ENCODE measurements at regions not wholly inside any gene's neighbourhood (a gene's known extent, or its start where the extent isn't known, plus 50 kb on each side); places are given as distances from the start of the nearest gene placed in this dataset.

- 24 to 36% methylated on average over 4 of the region's 4 CpGs for WGBS, 2 donors
- Histone ChIP-seq H3K4me1 (ENCODE audit: control insufficient read depth in 5 of 5, insufficient read depth in 5 of 5, low read length in 5 of 5) (peaks cover 10 to 36% (median 14%) of the 10 kb centered on the region in 5 donors), H3K27ac (ENCODE audit: low read depth in 1 of 2, low read length in 1 of 2) (peak overlapping the region in 1 of 2 donors; percentile 17), H3K9ac (ENCODE audit: insufficient read depth in 1 of 2, low read length in 2 of 2) (no peak overlapping the region), H3K36me3 (ENCODE audit: control insufficient read depth in 4 of 4, insufficient read depth in 4 of 4, low read length in 4 of 4) (no peaks in the 10 kb centered on the region), H3K4me3 (no peak overlapping the region), H3K9me3 (ENCODE audit: control insufficient read depth in 4 of 4, insufficient read depth in 3 of 4, low read length in 3 of 4) (no peaks in the 10 kb centered on the region), H3K27me3 (ENCODE audit: control insufficient read depth in 3 of 3, insufficient read depth in 3 of 3, low read length in 2 of 3) (no peaks in the 10 kb centered on the region)
- peak; percentile 79 to 94 (median 92) for DNase-seq
- no peak for TF ChIP-seq CTCF (IDR thresholded peaks at IDR 0.05; ENCODE audit: control extremely low read depth, extremely low read depth)
- ATAC-seq (ENCODE audit: insufficient read depth, low FRiP score): no peak
Observed at GRCh38 chr13:44278166-44278565, 95.5 kb upstream of the SERP2 start.

- WGBS, 2 donors: 94 to 96% methylated on average over 5 of the region's 5 CpGs
Observed at GRCh38 chr13:44280456-44280855, 93.2 kb upstream of the SERP2 start.

GRCh38 chr13:44281252-44282000 is 92.2 kb upstream of the SERP2 start:
- Histone ChIP-seq H3K36me3 (ENCODE audit: control insufficient read depth in 4 of 4, insufficient read depth in 4 of 4, low read length in 4 of 4) (no peaks in the 10 kb centered on the region), H3K9me3 (ENCODE audit: control insufficient read depth in 4 of 4, insufficient read depth in 3 of 4, low read length in 3 of 4) (no peaks in the 10 kb centered on the region)
- no peak for ATAC-seq (ENCODE audit: insufficient read depth, low FRiP score)

More at GRCh38 chr13:44280456-44280855, 93.2 kb upstream of the SERP2 start:
- H3K4me1 ChIP-seq (ENCODE audit: control insufficient read depth in 5 of 5, insufficient read depth in 5 of 5, low read length in 5 of 5): peaks cover 3 to 23% (median 10%) of the 10 kb centered on the region in 5 donors
- no peak overlapping the region for H3K4me3 ChIP-seq
- H3K9ac ChIP-seq (ENCODE audit: insufficient read depth in 1 of 2, low read length in 2 of 2): no peak overlapping the region
- ATAC-seq (ENCODE audit: insufficient read depth, low FRiP score): no peak
- no peaks in the 10 kb centered on the region for H3K27me3 ChIP-seq (ENCODE audit: control insufficient read depth in 3 of 3, insufficient read depth in 3 of 3, low read length in 2 of 3)
- H3K27ac ChIP-seq (ENCODE audit: low read depth in 1 of 2, low read length in 1 of 2): no peak overlapping the region
- no peaks in the 10 kb centered on the region for H3K9me3 ChIP-seq (ENCODE audit: control insufficient read depth in 4 of 4, insufficient read depth in 3 of 4, low read length in 3 of 4)
- no peak for TF ChIP-seq CTCF (IDR thresholded peaks at IDR 0.05; ENCODE audit: control extremely low read depth, extremely low read depth)
- no peaks in the 10 kb centered on the region for H3K36me3 ChIP-seq (ENCODE audit: control insufficient read depth in 4 of 4, insufficient read depth in 4 of 4, low read length in 4 of 4)
- DNase-seq: no peak

More at GRCh38 chr13:44281252-44282000, 92.2 kb upstream of the SERP2 start:
- TF ChIP-seq CTCF (IDR thresholded peaks at IDR 0.05; ENCODE audit: control extremely low read depth, extremely low read depth): no peak
- Histone ChIP-seq H3K27ac (ENCODE audit: low read depth in 1 of 2, low read length in 1 of 2) (no peak overlapping the region), H3K27me3 (ENCODE audit: control insufficient read depth in 3 of 3, insufficient read depth in 3 of 3, low read length in 2 of 3) (no peaks in the 10 kb centered on the region), H3K9ac (ENCODE audit: insufficient read depth in 1 of 2, low read length in 2 of 2) (no peak overlapping the region), H3K4me1 (ENCODE audit: control insufficient read depth in 5 of 5, insufficient read depth in 5 of 5, low read length in 5 of 5) (peaks cover 1 to 17% (median 10%) of the 10 kb centered on the region in 5 donors), H3K4me3 (no peak overlapping the region)
- DNase-seq: peak in 1 of 3 donors; percentile 50
- 93 to 96% methylated on average over 9 of the region's 9 CpGs for WGBS, 2 donors
